OCI-LY7 (cell line): ENCODE measurements at regions not wholly inside any gene's neighbourhood (a gene's known extent, or its start where the extent isn't known, plus 50 kb on each side); places are given as distances from the start of the nearest gene placed in this dataset.

Source experiments
- BruUV-seq: library from RNA; stranded (reverse); fragments of 400-500 nt; replicated peaks from 2 replicates; lab custom pipeline; 2021; lab: Mats Ljungman, UMichigan
- CTCF ChIA-PET: fragments of 300-600 bp; sonication (Branson Sonifier 250); formaldehyde crosslinking; loops from one replicate; lab custom pipeline; 2022; ENCODE audit warnings: antibody characterized with exemption; ENCODE audit not compliant: unreplicated experiment; lab: Charles Lee
- POLR2A ChIA-PET: fragments of 300-600 bp; sonication (Branson Sonifier 250); formaldehyde crosslinking; loops from one replicate; lab custom pipeline; 2022; ENCODE audit warnings: antibody characterized with exemption; lab: Charles Lee
- DNase-seq: peaks from one replicate; pipeline ENCODE4 v3.0.0-alpha.2; 2015; ENCODE audit warnings: low spot score
- H2AFZ ChIP-seq: fragments of 200-600 bp; sonication (generic), shearing (Covaris generic); 2 replicates; pipeline ENCODE4 v1.6.1; 2014; ENCODE audit warnings: mild to moderate bottlenecking, antibody characterized with exemption, low read length, moderate library complexity
- H3K27ac ChIP-seq: fragments of 200-600 bp; sonication (generic); 2 replicates; pipeline ENCODE4 v1.5.1; 2014; ENCODE audit warnings: mixed run types, low read depth, mild to moderate bottlenecking, moderate library complexity, low read length, inconsistent platforms; ENCODE audit not compliant: poor library complexity, severe bottlenecking
- H3K36me3 ChIP-seq: fragments of 200-600 bp; sonication (generic); 2 replicates; pipeline ENCODE4 v1.6.1; 2014; ENCODE audit warnings: mild to moderate bottlenecking, antibody characterized with exemption, low read length, moderate library complexity, mixed read lengths; ENCODE audit not compliant: insufficient read depth
- H3K4me1 ChIP-seq: fragments of 200-600 bp; sonication (generic); 2 replicates; pipeline ENCODE4 v1.5.1; 2014; ENCODE audit warnings: mild to moderate bottlenecking, low read length; ENCODE audit not compliant: insufficient read depth, poor library complexity, severe bottlenecking
- H3K4me2 ChIP-seq: fragments of 200-600 bp; sonication (generic); 2 replicates; pipeline ENCODE4 v1.6.1; 2014; ENCODE audit warnings: mild to moderate bottlenecking, low read length
- H3K4me3 ChIP-seq: fragments of 200-600 bp; sonication (generic); 2 replicates; pipeline ENCODE4 v1.5.1; 2014; ENCODE audit warnings: mild to moderate bottlenecking, low read depth, low read length; ENCODE audit not compliant: poor library complexity, severe bottlenecking
- H3K79me2 ChIP-seq: fragments of 200-600 bp; sonication (generic); 2 replicates; pipeline ENCODE4 v1.6.1; 2016; ENCODE audit warnings: low read depth, mild to moderate bottlenecking, low read length, moderate library complexity, mixed read lengths; ENCODE audit not compliant: insufficient read depth
- H3K9me2 ChIP-seq: fragments of 200-600 bp; sonication (generic); 2 replicates; pipeline ENCODE4 v1.6.1; 2016; ENCODE audit warnings: mild to moderate bottlenecking, low read length, mixed read lengths; ENCODE audit not compliant: insufficient read depth
- H3K9me3 ChIP-seq: fragments of 200-600 bp; sonication (generic); 2 replicates; pipeline ENCODE4 v1.6.1; 2014; ENCODE audit warnings: mild to moderate bottlenecking, mixed run types, low read length, mixed read lengths
- H4K20me1 ChIP-seq: fragments of 200-600 bp; sonication (generic); 2 replicates; pipeline ENCODE4 v1.6.1; 2014; ENCODE audit warnings: mild to moderate bottlenecking, antibody characterized with exemption, low read length, moderate library complexity, mixed read lengths; ENCODE audit not compliant: insufficient read depth
- CTCF ChIP-seq: fragments of 200-600 bp; sonication (generic); conservative IDR thresholded peaks from 2 replicates; pipeline ENCODE4 v1.5.1; 2014; ENCODE audit warnings: mild to moderate bottlenecking, antibody characterized with exemption, low read length, moderate library complexity, mixed read lengths
- EZH2phosphoT487 ChIP-seq: fragments of 200-600 bp; sonication (generic); IDR thresholded peaks from 2 replicates; pipeline ENCODE4 v1.6.1; 2018; ENCODE audit warnings: low read depth, borderline replicate concordance, mild to moderate bottlenecking, mixed run types, antibody characterized with exemption, low read length, moderate library complexity, mixed read lengths
- intact Hi-C: fragments of 100-400 bp; cut with micrococcal nuclease; formaldehyde crosslinking; loops from one replicate; pipeline ENCODE4 v1.10.0; 2022; ENCODE audit not compliant: unreplicated experiment

- Histone ChIP-seq H3K36me3 (no peaks in the 10 kb centered on the region), H3K79me2 (peaks cover 45% of the 10 kb centered on the region; the same call in 1 of the 2 replicates), H3K4me2 (no peak overlapping the region), H3K4me3 (no peak overlapping the region), H3K4me1 (peaks cover 2% of the 10 kb centered on the region), H2AFZ (no peak overlapping the region), H4K20me1 (no peaks in the 10 kb centered on the region), H3K9me3 (no peaks in the 10 kb centered on the region), H3K27ac (no peak overlapping the region), H3K9me2 (no peaks in the 10 kb centered on the region)
- DNase-seq, result no peak
- ChIA-PET POLR2A (interaction anchor here (0.5 to 1.1 kb wide), 3 partner anchors 8 to 14 kb away, joined by 3 to 7 read pairs (median 4); no protein-coding TSS in a partner anchor), CTCF (no interaction called here)
- TF ChIP-seq CTCF, result no peak
- no peak for TF ChIP-seq EZH2phosphoT487
- intact Hi-C loops, result no loop called here
- no TSS peak for BruUV-seq
Observed at GRCh38 chr13:50114961-50115360, 99.7 kb downstream of the KCNRG start.

DNA sequence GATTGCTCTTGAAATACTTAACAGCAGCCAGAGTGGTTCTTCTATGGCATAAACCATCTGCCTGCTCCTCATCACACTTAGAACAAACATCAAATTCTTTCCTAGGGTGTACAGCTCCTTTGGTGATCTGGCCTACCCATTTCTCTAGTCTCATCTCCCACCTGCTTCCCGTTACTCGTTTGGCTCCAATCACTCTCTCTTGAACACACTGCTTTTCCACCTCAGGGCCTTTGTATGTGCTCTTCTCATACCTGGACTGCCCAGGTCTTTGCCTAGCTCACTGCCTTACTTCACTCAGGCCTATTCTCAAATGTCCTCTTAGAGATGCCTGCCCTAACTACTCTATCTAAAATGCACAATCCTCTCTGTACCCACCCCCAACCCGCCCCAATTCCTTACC lies 100.5 kb downstream of the KCNRG start:
- no peak for TF ChIP-seq EZH2phosphoT487
- H3K9me2 ChIP-seq, result no peaks in the 10 kb centered on the region
- peaks cover 45% of the 10 kb centered on the region; the same call in 1 of the 2 replicates for H3K79me2 ChIP-seq
- H4K20me1 ChIP-seq, result no peaks in the 10 kb centered on the region
- ChIA-PET POLR2A (interaction anchor here (0.5 to 1.7 kb wide), 8 partner anchors 8 to 673 kb away, joined by 3 to 9 read pairs (median 6); no protein-coding TSS in a partner anchor), CTCF (no interaction called here)
- H3K27ac ChIP-seq, result no peak overlapping the region
- no peak overlapping the region for H3K4me3 ChIP-seq
- intact Hi-C loops, result no loop called here
- H3K9me3 ChIP-seq, result no peaks in the 10 kb centered on the region
- no peak overlapping the region for H3K4me2 ChIP-seq
- H3K36me3 ChIP-seq, result no peaks in the 10 kb centered on the region
- no peak for DNase-seq
- H3K4me1 ChIP-seq, result peaks cover 1% of the 10 kb centered on the region
- H2AFZ ChIP-seq, result no peak overlapping the region
- BruUV-seq, result no TSS peak

- no peaks in the 10 kb centered on the region for H3K9me3 ChIP-seq
- POLR2A ChIA-PET, result interaction anchor here (0.6 to 1.9 kb wide), 6 partner anchors 9 to 673 kb away, joined by 4 to 11 read pairs (median 8); no protein-coding TSS in a partner anchor
- no peaks in the 10 kb centered on the region for H3K9me2 ChIP-seq
- no peak overlapping the region for H3K4me2 ChIP-seq
- H3K27ac ChIP-seq, result no peak overlapping the region
- H3K36me3 ChIP-seq, result no peaks in the 10 kb centered on the region
- no peaks in the 10 kb centered on the region for H4K20me1 ChIP-seq
- TF ChIP-seq EZH2phosphoT487, result no peak
- TF ChIP-seq CTCF, result no peak
- peaks cover 9% of the 10 kb centered on the region for H3K4me1 ChIP-seq
- no peak for DNase-seq
- H3K79me2 ChIP-seq, result peaks cover 44% of the 10 kb centered on the region; the same call in 1 of the 2 replicates
- intact Hi-C loops, result no loop called here
- no peak overlapping the region for H2AFZ ChIP-seq
- no peak overlapping the region for H3K4me3 ChIP-seq
- CTCF ChIA-PET, result no interaction called here
- no TSS peak for BruUV-seq
Observed at GRCh38 chr13:50116430-50116973, 101.3 kb downstream of the KCNRG start.
